ENCODE measurements at regions not wholly inside any gene's neighbourhood (a gene's known extent, or its start where the extent isn't known, plus 50 kb on each side); places are given as distances from the start of the nearest gene placed in this dataset.

- no peak overlapping the region for H3T11ph ChIP-seq (ENCODE audit: low read length)
- WGBS (ENCODE audit: extremely low coverage, insufficient read length, low lambda C conversion rate): no CpG with 5 or more reads among the region's 3 CpGs
- H3K9me3 ChIP-seq (ENCODE audit: control insufficient read depth, low read depth, low read length): no peaks in the 10 kb centered on the region
- peaks cover 78% of the 10 kb centered on the region for H3K27me3 ChIP-seq (ENCODE audit: insufficient read depth, low read length)
- no peaks in the 10 kb centered on the region for H3K79me2 ChIP-seq (ENCODE audit: insufficient read depth, low read length)
- H2BK120ac ChIP-seq (ENCODE audit: low read depth, low read length, poor library complexity, severe bottlenecking): no peak overlapping the region
- H3K56ac ChIP-seq (ENCODE audit: insufficient read length, low read depth, low read length): no peak overlapping the region
- H2BK12ac ChIP-seq (ENCODE audit: insufficient read length, low read depth, low read length): no peak overlapping the region
- no peak for TF ChIP-seq CTCF (conservative IDR thresholded peaks at IDR 0.05)
- no peak overlapping the region for H3K27ac ChIP-seq (ENCODE audit: insufficient read length, low read depth, low read length)
- no peaks in the 10 kb centered on the region for H3K79me1 ChIP-seq (ENCODE audit: insufficient read depth, low read depth, low read length, poor library complexity, severe bottlenecking)
- Mint-ChIP-seq H3K4me1 (peaks cover 27 to 28% of the 10 kb centered on the region in 2 experiments), H3K36me3 (ENCODE audit: insufficient read depth in 1 of 3, low read depth in 3 of 3) (no peaks in the 10 kb centered on the region), H3K9me3 (no peaks in the 10 kb centered on the region), H3K27me3 (ENCODE audit: low read depth) (peaks cover 100% of the 10 kb centered on the region), H3K27ac (peak overlapping the region in 1 of 3 experiments; percentile 44; a peak in 1 of 7 replicates), H3K4me3 (no peak overlapping the region)
- H3K4ac ChIP-seq (ENCODE audit: low read depth, low read length): no peak overlapping the region
- no peak overlapping the region for H3K9ac ChIP-seq (ENCODE audit: extremely low read depth, insufficient read length, low read length)
- H2BK20ac ChIP-seq (ENCODE audit: low read depth, low read length, poor library complexity, severe bottlenecking): no peak overlapping the region
- peaks cover 3% of the 10 kb centered on the region; the same call in 1 of the 2 replicates for H3K4me1 ChIP-seq (ENCODE audit: insufficient read depth, low read length)
- H4K5ac ChIP-seq (ENCODE audit: insufficient read length, low read depth, low read length): no peak overlapping the region
- H3K18ac ChIP-seq (ENCODE audit: insufficient read length, low read depth, low read length): no peak overlapping the region
- no peak overlapping the region for H2AK5ac ChIP-seq (ENCODE audit: insufficient read length, low read length)
- H4K8ac ChIP-seq (replicated peaks; ENCODE audit: insufficient read length, low read depth, low read length): no peak overlapping the region
- no peak overlapping the region for H4K91ac ChIP-seq (ENCODE audit: insufficient read length, low read depth, low read length)
- H2BK5ac ChIP-seq (ENCODE audit: insufficient read length, low read length): no peak overlapping the region
- no peak overlapping the region for H3K14ac ChIP-seq (ENCODE audit: insufficient read depth, low read length)
- H2BK15ac ChIP-seq (ENCODE audit: low read depth, low read length): no peak overlapping the region
- no peaks in the 10 kb centered on the region for H3K23me2 ChIP-seq (ENCODE audit: insufficient read length, low read depth, low read length, poor library complexity, severe bottlenecking)
- H3K4me2 ChIP-seq (ENCODE audit: insufficient read depth, insufficient read length, low read length): no peak overlapping the region
- no peak overlapping the region for H3K23ac ChIP-seq (ENCODE audit: insufficient read length, low read depth, low read length)
- no peak overlapping the region for H2AFZ ChIP-seq (ENCODE audit: low read length)
- no peak for DNase-seq
- no peaks in the 10 kb centered on the region for H4K20me1 ChIP-seq (ENCODE audit: control insufficient read depth, insufficient read depth, insufficient read length)
These were observed 104.9 kb downstream of the VPREB1 start for GRCh38 chr22:22349455-22349836.
